Stimulated activated CD4-positive, alpha-beta T cell treated with anti-CD3 and anti-CD28 coated beads, Interleukin-2, amount 100 ng/mL, for 4 hours (primary cell): ENCODE measurements at regions not wholly inside any gene's neighbourhood (a gene's known extent, or its start where the extent isn't known, plus 50 kb on each side); places are given as distances from the start of the nearest gene placed in this dataset.

Experiments
- DNase-seq: peaks from one replicate; pipeline ENCODE4 v3.0.0-alpha.2; 2020; ENCODE audit warnings: low read depth

DNA sequence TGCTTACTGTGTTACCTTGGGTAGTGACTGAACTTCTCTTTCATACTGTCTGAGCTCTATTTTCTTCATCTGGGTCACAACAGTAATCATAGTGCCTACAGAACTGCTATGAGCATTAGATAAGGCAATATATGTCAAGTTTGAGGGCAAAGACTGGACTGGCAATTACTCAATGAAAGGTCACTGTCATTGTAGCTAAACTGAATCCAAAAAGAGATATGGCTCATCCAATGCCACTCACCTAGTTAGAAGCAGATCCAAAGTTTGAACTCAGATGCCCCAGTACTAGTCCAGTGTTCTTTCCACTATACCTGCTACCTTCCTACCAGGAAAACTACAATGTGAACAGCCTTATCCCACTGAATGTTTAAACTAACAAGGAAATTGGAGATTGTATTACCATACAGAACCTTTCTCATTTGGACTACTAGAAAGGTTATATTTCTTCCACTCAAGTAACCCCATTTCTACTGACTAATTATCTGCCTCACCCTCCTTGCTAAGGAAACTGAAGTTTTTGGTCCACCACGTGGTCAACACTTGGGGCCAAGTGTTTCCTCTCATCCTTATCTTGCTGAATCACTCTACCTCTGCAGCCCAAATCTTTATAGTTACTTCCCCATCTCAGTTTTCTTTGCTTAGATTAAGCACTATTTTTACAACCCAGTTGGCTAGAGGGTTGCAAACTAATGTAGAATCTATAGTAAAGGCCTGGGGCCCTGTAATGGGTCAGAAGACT lies 202.3 kb upstream of the LPP start:
- no peak for DNase-seq

DNA sequence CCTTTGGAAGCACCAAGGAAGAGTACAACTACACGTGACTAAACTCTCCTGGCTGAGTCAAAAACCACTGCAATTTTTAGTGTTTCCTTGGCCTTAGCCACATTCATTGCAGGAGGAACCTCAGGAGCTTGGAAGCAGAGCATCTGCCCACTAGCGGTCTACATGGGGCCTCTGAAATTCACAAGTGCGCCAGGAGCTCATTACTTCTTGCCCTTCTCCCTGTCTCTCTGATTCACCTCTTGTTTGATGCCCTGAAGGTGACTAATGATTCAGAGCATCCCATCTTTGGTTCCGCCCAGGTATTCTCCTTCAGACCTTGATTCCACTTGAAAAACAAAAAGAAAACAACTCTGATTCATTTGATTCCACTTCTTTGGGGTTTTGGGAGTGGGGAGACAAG lies 201.1 kb upstream of the LPP start:
- no peak for DNase-seq

DNA sequence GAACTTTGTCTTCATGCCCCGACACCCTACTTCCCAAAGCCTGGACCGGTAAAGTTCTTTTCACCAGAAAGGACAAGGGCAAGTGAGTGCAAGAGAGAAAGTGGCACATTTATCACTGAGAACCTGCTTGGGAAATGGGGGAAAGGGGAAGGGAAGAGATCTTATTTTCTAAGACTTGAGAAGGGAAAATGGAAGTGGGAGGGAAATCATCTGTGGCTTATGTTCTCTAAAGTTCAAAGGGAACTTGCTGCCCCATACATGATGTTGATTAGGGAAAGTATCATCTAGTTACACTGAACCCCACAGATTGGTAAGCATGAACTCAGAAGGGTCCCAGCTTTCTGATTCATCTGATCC lies 199.5 kb upstream of the LPP start:
- no peak for DNase-seq

DNA sequence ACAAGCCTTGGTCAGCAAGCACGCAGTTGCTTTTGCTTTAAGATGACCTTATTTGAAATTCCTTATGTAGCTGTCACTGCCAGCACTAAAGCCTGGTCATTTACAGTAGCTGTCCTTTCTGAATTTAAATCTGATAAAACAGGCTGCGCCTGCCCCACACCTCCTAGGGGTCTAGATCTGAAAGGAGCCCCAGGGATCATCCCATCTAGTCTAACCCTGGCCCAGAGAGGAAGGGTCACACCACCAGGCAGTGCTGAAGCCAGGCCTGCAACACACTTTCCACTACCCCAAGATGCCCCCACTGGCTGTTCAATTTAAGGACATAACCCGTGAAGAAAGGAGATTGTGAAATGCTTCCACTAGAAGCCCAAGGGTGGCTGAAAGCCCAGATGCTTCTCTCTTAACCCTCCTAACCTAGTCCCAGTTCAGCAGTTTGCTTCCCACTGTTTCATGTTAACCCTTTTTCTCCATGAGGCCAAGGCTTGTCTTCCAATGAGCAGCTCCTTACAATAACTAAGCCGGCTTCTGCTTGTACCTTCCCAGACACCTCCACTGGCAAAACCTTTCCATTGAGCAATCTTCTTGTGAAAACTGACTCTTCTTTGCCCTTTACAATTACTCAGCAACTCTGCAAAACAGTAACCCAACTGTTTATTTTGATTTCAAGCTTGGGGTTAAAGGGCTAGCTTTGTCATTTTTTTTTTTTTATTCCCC lies 198.9 kb upstream of the LPP start:
- DNase-seq: no peak

DNA sequence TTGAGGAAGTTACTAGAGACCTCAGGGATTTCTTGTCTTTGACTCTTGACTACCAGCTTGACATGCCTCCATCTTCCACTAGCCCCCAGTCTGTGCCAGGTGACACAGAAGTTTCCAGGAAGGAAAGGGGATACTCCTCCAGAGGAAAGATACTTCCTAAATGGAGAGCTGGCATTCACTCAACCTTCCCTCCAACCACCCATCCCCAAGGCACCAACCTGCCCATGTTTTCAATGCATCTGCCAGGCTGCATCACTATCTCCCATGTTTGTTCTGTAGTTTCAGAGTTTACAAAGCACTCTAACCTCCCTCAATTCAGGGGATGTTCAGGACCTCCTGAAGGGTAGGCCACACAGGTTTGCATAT lies 198.4 kb upstream of the LPP start:
- no peak for DNase-seq

DNA sequence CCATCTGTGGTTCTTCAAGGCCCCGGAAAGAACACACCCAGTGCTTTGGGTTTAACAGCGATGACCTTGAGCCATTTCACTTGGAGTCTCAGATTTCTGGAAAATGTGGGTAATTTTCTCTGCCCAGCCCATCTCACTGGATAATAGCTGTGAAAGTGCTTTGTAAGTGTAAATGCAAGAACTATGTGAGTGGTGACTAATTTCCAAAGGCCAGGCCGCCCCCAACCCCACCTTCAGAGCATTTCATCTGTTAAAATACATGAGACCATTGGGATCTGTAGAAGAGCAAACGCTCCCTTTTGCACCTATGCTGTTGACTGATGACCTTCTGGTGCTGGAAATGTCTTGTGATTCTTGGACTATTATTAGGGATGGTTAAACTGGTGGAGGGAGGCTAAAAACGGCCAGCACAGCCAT lies 196.8 kb upstream of the LPP start:
- DNase-seq: no peak

DNA sequence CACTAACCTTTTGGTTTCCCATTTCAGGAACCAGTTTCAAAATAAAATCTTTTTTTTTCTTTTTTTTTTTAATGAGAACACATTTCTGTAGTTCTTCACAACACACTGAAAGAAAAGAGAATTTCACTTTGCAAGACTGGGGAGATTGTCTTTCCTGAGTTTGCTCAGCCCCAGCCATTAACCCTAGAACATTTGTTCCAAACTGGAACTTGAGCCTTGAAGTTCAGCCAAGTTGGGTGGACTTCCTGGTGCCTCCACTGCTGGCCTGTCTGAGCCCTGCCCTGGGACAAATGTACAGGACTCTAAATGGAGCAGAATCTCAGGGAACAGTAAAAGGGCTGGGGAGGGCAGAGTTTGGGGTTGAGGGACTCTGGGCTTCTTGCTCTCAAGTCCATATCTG lies 196.4 kb upstream of the LPP start:
- no peak for DNase-seq

DNA sequence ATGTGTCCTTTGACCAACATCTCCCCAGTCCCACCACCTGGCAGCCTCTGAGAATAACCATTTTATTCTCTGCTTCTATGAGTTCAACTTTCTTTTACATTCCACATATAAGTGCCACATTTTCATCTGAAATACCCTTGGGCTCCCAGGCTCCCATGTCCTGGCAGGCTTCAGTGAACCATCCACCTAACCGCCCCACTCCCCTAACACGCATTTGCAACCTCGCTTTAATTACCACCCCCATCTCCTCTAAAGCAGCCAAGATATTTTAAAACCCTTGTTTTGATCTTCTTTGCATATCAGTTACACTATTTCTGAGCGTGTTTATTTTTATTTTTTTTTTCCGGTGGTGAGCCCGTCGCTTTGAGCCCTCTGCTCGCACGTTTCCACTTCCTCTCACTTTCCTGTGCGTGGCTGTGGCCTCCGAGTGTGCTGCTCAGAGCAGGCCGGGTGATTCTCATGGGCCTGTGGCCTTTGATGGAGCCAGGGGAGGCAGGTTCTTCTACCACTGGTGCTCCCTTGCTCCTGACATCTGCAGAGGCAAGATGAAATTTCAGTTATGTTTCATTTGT lies 195.4 kb upstream of the LPP start:
- DNase-seq: peak; percentile 40

DNA sequence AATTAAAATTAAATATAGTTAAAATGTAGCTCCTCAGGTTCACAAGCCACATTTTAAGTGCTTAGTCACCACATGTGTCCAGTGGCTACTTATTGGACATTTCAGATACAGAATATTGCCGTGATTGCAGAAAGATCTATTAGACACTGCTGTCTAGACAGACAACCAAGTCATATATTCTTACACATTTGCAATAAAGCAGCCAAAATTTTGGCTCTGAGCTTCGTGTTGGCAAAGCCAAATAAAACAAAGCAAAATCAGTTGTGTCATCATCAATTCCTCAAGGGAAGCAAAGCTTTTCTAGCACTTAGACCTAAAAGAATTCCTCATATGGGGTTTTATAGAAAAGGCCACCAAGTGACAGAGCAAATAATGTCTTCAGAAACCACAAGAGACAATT lies 193.1 kb upstream of the LPP start:
- DNase-seq: no peak

DNA sequence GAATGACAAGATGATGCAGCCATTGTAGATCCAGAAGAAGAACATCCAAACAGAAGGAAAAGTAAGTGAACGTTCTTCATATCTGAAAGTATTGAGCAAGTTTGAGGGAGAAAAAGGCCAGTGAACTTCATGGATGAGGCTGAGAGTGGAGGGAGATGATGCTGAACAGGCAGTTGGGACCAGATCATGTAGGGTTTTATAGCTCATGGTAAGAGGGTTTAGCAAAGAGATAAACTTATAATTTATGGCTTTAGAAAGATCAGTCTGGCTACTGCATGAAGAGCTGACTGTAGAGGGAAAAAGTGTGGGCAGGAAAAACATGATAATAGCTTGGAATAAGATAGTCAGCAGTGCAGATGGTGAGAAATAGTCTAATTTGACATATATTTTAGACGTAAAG lies 192.6 kb upstream of the LPP start:
- DNase-seq: no peak

DNA sequence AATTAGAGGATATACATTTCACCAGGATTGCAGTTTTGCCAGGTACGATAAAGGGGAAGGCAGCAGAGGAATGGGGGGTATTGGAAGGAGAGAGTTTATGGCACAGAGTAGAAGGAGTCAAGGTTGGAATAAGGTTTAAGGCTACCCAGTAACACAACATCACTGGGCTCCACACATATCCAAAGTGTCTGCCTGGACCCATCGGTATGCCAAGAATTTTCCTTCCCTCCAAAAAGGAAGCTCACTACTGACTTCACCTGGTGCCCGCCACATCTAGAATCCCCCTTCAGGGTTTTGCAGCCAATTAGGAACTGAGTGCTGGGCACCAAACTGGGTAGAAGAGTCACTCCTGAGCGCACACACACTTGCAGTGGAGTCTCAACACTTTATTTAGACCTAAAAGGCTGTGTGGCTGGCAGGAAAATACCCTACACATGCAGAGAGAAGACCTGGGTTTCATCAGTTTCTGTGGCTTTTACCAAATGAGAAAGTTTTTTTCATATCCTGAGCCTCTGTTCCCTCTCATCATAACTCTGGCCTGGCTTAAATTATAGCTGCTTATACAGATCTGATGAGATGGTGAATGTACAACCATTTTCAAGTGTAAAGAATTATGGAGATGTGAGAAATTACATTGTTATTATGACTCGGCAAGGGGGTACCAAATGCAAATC lies 190.8 kb upstream of the LPP start:
- no peak for DNase-seq

DNA sequence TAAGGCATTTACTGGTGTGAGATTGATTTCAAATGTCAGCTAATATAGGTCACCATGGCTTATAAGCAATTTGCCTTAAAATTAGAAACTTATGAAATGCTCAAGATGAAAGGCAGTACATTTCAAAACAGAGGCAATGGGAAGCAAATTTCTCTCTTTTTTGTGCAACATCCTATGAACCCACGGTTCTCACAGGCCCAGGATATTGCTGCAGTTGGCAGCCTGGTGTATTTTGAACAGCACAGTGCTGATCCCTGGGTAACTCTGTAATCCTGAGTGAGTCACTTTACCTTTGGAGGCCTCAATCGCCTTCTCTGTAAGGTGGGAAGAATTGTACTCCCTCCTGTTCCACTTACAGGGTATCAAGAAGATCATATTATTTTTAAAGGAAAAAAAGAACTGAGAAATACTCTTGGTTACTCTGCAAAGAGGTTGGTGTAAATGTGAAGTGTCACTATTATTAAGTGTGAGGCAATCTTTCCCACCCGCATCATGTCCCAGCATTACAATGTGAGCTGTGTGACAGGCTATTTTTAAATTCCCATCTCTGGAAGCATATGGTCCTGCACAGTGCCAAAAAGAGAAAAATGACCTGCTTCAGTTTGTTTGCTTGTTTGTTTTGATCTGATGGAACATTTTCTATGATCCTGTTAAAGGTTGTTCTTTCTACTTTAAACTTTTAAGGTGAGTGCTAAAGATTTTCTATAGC lies 190.1 kb upstream of the LPP start:
- DNase-seq: no peak

DNA sequence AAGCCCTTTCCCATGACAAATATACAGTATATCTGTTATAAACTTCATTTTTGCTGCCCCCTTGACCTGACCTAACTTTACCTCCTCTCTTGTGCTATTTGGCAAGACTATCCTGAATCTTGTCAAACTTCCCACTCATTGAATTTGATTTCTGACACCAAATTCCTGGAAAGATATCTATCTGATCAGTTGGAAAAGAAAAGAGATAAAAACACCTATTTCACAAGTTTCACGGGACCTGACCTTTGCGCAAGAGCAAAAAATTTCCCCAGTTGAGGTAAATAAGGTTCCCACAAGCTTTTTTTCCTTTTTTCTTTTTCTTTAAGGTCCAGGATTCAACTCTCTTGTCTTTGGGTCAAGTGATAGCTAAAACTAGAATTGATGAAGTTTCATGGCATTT lies 189.2 kb upstream of the LPP start:
- no peak for DNase-seq

DNA sequence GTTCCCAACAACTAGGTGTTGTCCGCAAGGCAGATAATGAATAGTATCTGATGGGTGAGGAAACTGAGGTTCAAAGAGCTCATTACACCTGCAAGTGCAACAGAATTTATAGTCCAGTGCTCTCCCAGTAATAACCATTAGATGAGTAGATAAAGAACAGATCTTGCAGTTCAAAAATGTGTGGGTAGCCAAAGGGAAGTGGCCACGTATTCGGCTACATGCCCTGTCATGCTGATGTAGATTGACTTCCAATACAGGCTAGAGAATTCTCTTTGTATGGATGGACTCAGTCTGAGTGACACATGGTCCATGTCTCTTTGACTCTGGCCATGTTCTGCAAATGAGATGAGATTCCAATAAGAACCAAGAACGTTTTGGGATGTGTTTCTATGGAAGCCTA lies 187.9 kb upstream of the LPP start:
- DNase-seq: no peak

DNA sequence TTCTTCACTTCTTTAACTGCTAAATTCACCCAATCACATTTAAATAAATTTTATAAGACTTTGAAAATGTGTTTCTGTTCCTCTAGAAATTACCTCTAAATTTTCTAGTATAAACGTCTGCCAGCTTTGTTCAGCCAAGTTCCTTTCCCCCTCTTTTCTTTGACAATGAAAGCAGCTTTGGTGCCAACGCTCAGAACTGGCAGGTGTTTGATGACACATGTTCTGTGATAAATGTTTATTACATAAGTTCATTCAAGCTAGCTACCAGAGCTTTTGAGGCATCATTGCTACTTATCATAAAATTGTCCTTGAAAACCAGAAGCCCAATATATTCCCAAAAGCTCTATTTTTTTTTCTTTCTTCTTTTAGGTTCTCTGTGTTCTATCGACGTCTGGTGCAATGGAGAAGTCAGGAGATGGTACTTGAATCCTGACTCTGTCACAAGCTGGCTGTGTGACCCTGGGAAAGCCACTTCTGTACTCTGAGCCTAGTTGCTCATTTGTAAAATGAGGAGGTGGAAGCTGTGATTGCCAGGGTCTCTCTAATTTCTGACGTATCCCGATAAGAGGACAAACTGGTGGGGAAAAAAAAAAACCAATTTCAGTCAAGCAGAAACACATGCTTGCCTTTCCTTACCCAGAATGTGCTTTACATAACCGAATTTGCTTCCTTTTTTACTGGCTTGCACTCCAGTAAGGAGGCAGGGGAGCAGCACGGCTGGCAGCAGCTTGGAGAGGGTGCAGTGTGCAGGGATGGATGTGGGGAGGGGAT lies 187.1 kb upstream of the LPP start:
- DNase-seq: no peak

DNA sequence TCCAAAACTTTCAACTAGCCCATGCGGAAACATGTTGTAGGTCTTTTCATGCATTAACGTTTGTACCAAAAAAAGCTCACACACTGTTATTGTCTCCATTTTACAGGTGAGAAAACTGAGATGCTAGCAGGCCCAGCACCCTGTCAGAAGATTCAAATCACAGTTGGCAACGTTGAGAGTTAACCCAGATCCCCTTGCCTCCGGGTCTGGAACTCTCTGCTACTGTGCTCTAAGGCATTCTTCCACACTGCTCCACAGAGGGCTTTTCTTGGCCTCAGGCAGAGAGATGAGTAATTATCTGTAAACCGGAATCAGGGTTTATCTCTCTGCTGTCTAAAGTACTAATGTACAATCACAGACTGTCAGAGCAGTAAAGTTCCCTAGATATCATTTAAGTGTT lies 186.0 kb upstream of the LPP start:
- DNase-seq: no peak

DNA sequence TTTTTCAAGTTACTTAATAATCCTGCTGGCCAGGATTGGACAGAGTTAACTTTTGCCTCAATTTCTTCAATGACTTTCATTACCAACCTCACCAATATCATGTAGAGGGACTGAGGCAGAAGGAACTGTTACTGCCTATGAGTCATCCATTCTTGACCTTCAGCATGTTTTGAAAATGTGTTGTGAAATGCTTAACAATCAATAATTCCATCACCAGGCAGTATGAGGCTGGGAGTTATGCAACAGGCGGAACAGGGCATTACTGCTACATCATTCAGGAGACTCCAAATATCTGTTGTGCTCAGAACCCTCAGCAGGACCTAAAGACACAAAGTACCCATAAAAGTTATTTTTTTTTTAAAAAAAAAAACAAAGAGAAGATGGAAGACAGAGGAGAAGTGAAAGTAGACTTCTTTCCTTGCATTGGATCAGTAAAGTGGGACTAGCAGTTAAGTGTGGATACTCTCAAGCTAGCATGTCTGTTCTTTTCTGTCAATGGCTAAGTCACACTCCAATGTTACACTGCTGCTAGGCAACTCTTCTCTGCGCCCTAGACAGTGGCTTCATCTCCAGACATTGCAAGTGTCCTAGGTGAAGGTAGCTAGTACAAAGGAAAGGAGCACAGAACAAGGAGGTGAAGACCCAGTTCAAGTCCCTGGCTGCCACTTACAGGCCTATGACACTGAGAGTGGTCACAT lies 184.9 kb upstream of the LPP start:
- DNase-seq: no peak

DNA sequence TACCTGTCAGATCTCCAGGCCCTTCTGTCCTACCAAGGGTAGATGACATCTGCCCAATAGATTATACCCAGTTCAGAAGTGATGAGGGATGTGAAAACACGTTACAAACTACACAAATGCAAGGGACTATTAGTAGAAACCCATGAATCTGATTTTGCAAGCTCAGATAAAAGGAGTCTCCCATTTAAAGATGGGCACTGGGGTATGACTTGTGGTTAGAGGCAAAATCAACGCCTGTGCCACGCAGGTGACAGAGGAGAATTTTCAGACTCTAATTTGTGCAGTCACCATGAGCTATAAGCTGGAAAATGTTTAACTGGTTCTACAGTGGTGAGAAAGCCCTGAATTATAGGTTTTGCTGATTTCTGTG lies 184.4 kb upstream of the LPP start:
- no peak for DNase-seq

DNA sequence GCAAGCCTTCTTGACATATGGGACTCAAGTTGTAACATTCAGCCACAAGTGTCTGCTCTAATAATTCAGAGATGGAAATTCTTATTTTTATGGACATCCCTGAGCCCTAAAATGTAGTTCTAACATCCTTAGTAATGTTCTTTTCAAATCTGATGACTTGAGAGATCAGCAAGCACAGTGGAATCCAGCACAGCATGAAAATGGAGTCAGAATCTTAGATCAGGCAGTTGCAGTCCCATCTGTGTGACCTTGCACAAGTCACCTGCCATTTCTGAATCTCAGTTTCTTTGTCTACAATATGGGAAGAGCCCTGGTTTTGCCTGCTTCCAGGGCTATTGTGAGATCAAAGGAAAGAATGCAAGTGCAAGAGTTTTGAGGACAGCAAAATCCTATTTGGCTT lies 183.9 kb upstream of the LPP start:
- DNase-seq: no peak

DNA sequence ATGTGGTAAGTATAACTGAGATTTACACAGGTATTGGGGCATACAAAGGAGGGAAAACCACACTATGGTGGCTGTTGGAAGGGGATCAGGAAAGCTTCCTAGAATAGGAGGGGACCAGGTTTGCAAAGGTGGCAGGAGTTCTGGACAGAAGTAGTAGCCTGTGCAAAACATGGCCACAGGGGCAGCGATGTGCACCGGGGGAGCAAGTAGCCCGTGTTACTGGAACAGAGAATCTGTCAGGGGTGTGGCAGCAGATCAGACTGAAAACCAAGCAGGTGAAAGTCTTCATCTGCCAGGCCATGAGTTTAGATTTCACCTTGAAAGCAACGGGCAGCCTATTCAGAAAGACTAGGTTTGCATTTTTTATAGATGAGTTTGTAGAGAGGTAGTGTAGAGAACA lies 182.3 kb upstream of the LPP start:
- DNase-seq: no peak

DNA sequence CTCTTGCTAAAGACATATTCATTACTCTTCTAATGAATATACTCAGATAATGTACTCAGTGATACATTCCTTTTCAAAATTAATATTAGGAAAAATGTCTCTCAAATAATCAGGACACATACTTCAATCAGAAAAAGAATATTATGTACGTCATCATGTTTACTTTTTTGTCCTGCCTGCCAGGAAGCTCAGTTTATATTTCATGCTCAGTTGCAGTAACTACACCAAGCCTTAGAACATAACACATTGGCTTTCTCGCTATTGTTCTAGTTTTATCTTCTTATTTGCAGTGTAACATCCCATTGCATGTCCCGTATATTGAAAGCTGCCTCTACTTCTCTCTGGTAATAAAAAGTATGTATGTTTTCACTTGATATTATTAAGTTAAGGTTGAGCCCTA lies 181.5 kb upstream of the LPP start:
- no peak for DNase-seq
